H9 (cell line): ENCODE measurements at regions not wholly inside any gene's neighbourhood (a gene's known extent, or its start where the extent isn't known, plus 50 kb on each side); places are given as distances from the start of the nearest gene placed in this dataset.

Source experiments
- DNase-seq: peaks from one replicate; pipeline ENCODE4 v3.0.0-alpha.2; 2017
- H2AFZ ChIP-seq: one replicate; pipeline ENCODE4 v1.6.1; 2013; ENCODE audit warnings: mild to moderate bottlenecking, low read length, control low read depth, moderate library complexity
- H2AK5ac ChIP-seq: 2 replicates; pipeline ENCODE4 v1.6.1; 2013; ENCODE audit warnings: low read length, control low read depth, mixed read lengths; ENCODE audit not compliant: insufficient read length
- H2BK120ac ChIP-seq: one replicate; pipeline ENCODE4 v1.6.1; 2013; ENCODE audit warnings: low read depth, mild to moderate bottlenecking, low read length, control low read depth, inconsistent platforms; ENCODE audit not compliant: poor library complexity, severe bottlenecking
- H2BK12ac ChIP-seq: 2 replicates; pipeline ENCODE4 v1.6.1; 2013; ENCODE audit warnings: low read length, control low read depth, mixed read lengths, low read depth; ENCODE audit not compliant: insufficient read length
- H2BK15ac ChIP-seq: 2 replicates; pipeline ENCODE4 v1.6.1; 2013; ENCODE audit warnings: low read depth, low read length, control low read depth
- H2BK20ac ChIP-seq: one replicate; pipeline ENCODE4 v1.6.1; 2013; ENCODE audit warnings: low read depth, mild to moderate bottlenecking, low read length, control low read depth, inconsistent platforms; ENCODE audit not compliant: poor library complexity, severe bottlenecking
- H2BK5ac ChIP-seq: 2 replicates; pipeline ENCODE4 v1.6.1; 2013; ENCODE audit warnings: low read length, control low read depth, mixed read lengths; ENCODE audit not compliant: insufficient read length
- H3K14ac ChIP-seq: 2 replicates; pipeline ENCODE4 v1.6.1; 2013; ENCODE audit warnings: low read length, control low read depth; ENCODE audit not compliant: insufficient read depth
- H3K18ac ChIP-seq: 2 replicates; pipeline ENCODE4 v1.6.1; 2013; ENCODE audit warnings: low read depth, mild to moderate bottlenecking, mixed read lengths, low read length, control low read depth; ENCODE audit not compliant: insufficient read length
- H3K23ac ChIP-seq: 2 replicates; pipeline ENCODE4 v1.6.1; 2013; ENCODE audit warnings: low read length, control low read depth, mixed read lengths, low read depth; ENCODE audit not compliant: insufficient read length
- H3K23me2 ChIP-seq: 2 replicates; pipeline ENCODE4 v1.6.1; 2013; ENCODE audit warnings: low read depth, mild to moderate bottlenecking, mixed read lengths, low read length, control low read depth; ENCODE audit not compliant: insufficient read length, poor library complexity, severe bottlenecking
- H3K27ac ChIP-seq: 2 replicates; pipeline ENCODE4 v1.5.1; 2013; ENCODE audit warnings: low read length, control low read depth, mixed read lengths, low read depth; ENCODE audit not compliant: insufficient read length
- H3K27me3 ChIP-seq: 2 replicates; pipeline ENCODE4 v1.6.1; 2013; ENCODE audit warnings: low read length, control low read depth, inconsistent platforms; ENCODE audit not compliant: insufficient read depth
- H3K4ac ChIP-seq: 2 replicates; pipeline ENCODE4 v1.6.1; 2013; ENCODE audit warnings: low read depth, mild to moderate bottlenecking, control low read depth, inconsistent platforms, low read length, moderate library complexity
- H3K4me1 ChIP-seq: 2 replicates; pipeline ENCODE4 v1.6.1; 2013; ENCODE audit warnings: low read length, control low read depth, inconsistent platforms; ENCODE audit not compliant: insufficient read depth
- H3K4me2 ChIP-seq: 2 replicates; pipeline ENCODE4 v1.6.1; 2013; ENCODE audit warnings: low read length, control low read depth, mixed read lengths; ENCODE audit not compliant: insufficient read length, insufficient read depth
- H3K56ac ChIP-seq: 2 replicates; pipeline ENCODE4 v1.6.1; 2013; ENCODE audit warnings: low read depth, mild to moderate bottlenecking, mixed read lengths, low read length, control low read depth; ENCODE audit not compliant: insufficient read length
- H3K79me1 ChIP-seq: 2 replicates; pipeline ENCODE4 v1.6.1; 2013; ENCODE audit warnings: low read depth, mild to moderate bottlenecking, moderate library complexity, low read length, control low read depth, inconsistent platforms; ENCODE audit not compliant: insufficient read depth, poor library complexity, severe bottlenecking
- H3K79me2 ChIP-seq: 2 replicates; pipeline ENCODE4 v1.6.1; 2013; ENCODE audit warnings: low read length, control low read depth, inconsistent platforms; ENCODE audit not compliant: insufficient read depth
- H3K9ac ChIP-seq: 2 replicates; pipeline ENCODE4 v1.6.1; 2013; ENCODE audit warnings: low read length, control low read depth, mixed read lengths; ENCODE audit not compliant: insufficient read length; ENCODE audit errors: extremely low read depth
- H3K9me3 ChIP-seq: one replicate; pipeline ENCODE4 v1.6.1; 2013; ENCODE audit warnings: low read depth, low read length, inconsistent platforms; ENCODE audit not compliant: control insufficient read depth
- H3T11ph ChIP-seq: one replicate; pipeline ENCODE4 v1.6.1; 2013; ENCODE audit warnings: mild to moderate bottlenecking, low read length, control low read depth, inconsistent platforms
- H4K20me1 ChIP-seq: one replicate; pipeline ENCODE4 v1.6.1; 2013; ENCODE audit not compliant: control insufficient read depth, insufficient read length, insufficient read depth
- H4K5ac ChIP-seq: 2 replicates; pipeline ENCODE4 v1.6.1; 2013; ENCODE audit warnings: low read depth, mild to moderate bottlenecking, mixed read lengths, low read length, control low read depth; ENCODE audit not compliant: insufficient read length
- H4K8ac ChIP-seq: replicated peaks from 2 replicates; pipeline ENCODE4 v1.6.1; 2013; ENCODE audit warnings: low read length, control low read depth, mixed read lengths, low read depth; ENCODE audit not compliant: insufficient read length
- H4K91ac ChIP-seq: 2 replicates; pipeline ENCODE4 v1.6.1; 2013; ENCODE audit warnings: low read depth, mild to moderate bottlenecking, moderate library complexity, mixed read lengths, low read length, control low read depth; ENCODE audit not compliant: insufficient read length
- H3K27ac Mint-ChIP-seq, 3 experiments: 2 replicates in 2 of 3; 3 replicates in 1 of 3; pipeline ENCODE4 v1.8.0; 2020 to 2021; ENCODE audit warnings: mixed read lengths in 3 of 3, mild to moderate bottlenecking in 1 of 3, moderate library complexity in 1 of 3
- H3K27me3 Mint-ChIP-seq: 2 replicates; pipeline ENCODE4 v1.8.0; 2021; ENCODE audit warnings: low read depth, mild to moderate bottlenecking, moderate library complexity, mixed read lengths
- H3K36me3 Mint-ChIP-seq, 3 experiments: 2 replicates in 2 of 3; 3 replicates in 1 of 3; pipeline ENCODE4 v1.8.0; 2020 to 2021; ENCODE audit warnings: low read depth in 3 of 3, mixed read lengths in 3 of 3; ENCODE audit not compliant: insufficient read depth in 1 of 3
- H3K4me1 Mint-ChIP-seq, 2 experiments: 2 replicates each; pipeline ENCODE4 v1.8.0; 2020; ENCODE audit warnings: mixed read lengths in 2 of 2
- H3K4me3 Mint-ChIP-seq, 2 experiments: 2 replicates in 1 of 2; 3 replicates in 1 of 2; pipeline ENCODE4 v1.8.0; 2020 to 2021; ENCODE audit warnings: mild to moderate bottlenecking in 2 of 2, mixed read lengths in 2 of 2, moderate library complexity in 1 of 2
- H3K9me3 Mint-ChIP-seq, 2 experiments: 2 replicates in 1 of 2; 3 replicates in 1 of 2; pipeline ENCODE4 v1.8.0; 2020; ENCODE audit warnings: mild to moderate bottlenecking in 2 of 2, mixed read lengths in 2 of 2, moderate library complexity in 1 of 2
- CTCF ChIP-seq: fragments of 200-600 bp; sonication (generic); conservative IDR thresholded peaks from 3 replicates; pipeline ENCODE4 v1.8.0; 2021; ENCODE audit warnings: antibody characterized with exemption, mild to moderate bottlenecking
- WGBS: extraction: QIAGEN DNeasy Blood & Tissue Kit; methylation state at CpG from one replicate; pipeline ENCODE4 v1.1.7; 2013; ENCODE audit warnings: missing lambda C conversion rate, low lambda C conversion rate, mixed read lengths; ENCODE audit not compliant: insufficient read length; ENCODE audit errors: extremely low coverage; 5-methylcytosine and 5-hydroxymethylcytosine counted together

DNA sequence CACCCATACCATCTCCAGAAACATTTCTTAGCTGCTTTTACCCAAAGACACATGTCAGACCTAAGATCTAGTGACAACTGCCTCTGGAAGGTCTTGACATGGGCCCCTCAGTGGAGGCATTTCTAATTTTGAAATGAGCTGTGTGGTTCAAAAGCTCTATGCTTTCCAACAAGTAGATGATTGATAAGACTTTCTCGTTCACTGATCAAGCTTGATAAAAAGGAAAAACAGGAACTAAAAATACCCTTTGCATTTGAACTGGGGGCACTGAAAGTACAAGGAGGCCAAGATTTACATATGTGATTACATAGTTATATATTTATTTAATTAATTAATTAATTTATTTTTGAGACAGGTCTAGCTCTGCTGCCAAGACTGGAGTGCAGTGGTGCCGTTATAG, 61.3 kb upstream of the SCOC start:
- TF ChIP-seq CTCF = no peak
- peaks cover 27% of the 10 kb centered on the region in 2 experiments for H3K4me1 Mint-ChIP-seq
- no peaks in the 10 kb centered on the region for H3K79me2 ChIP-seq
- H3K14ac ChIP-seq = no peak overlapping the region
- no peak overlapping the region for H4K91ac ChIP-seq
- H3K9ac ChIP-seq = no peak overlapping the region
- H3K9me3 Mint-ChIP-seq = peaks cover 0 to 2% of the 10 kb centered on the region in 2 experiments; a peak in 2 of 5 replicates
- H3K4me3 Mint-ChIP-seq = no peak overlapping the region
- H3K79me1 ChIP-seq = no peaks in the 10 kb centered on the region
- no peak overlapping the region for H2AK5ac ChIP-seq
- H4K5ac ChIP-seq = no peak overlapping the region
- H2AFZ ChIP-seq = no peak overlapping the region
- H3T11ph ChIP-seq = no peak overlapping the region
- no peak overlapping the region for H3K18ac ChIP-seq
- no peak overlapping the region for H2BK5ac ChIP-seq
- no peak for DNase-seq
- no peak overlapping the region for H2BK20ac ChIP-seq
- H3K23ac ChIP-seq = no peak overlapping the region
- H4K8ac ChIP-seq = no peak overlapping the region
- no peak overlapping the region for H3K27ac ChIP-seq
- H4K20me1 ChIP-seq = no peaks in the 10 kb centered on the region
- H3K27ac Mint-ChIP-seq = no peak overlapping the region
- no peak overlapping the region for H3K56ac ChIP-seq
- H2BK12ac ChIP-seq = no peak overlapping the region
- peaks cover 26% of the 10 kb centered on the region for H3K27me3 ChIP-seq
- no peaks in the 10 kb centered on the region for H3K23me2 ChIP-seq
- no peaks in the 10 kb centered on the region for H3K9me3 ChIP-seq
- no peak overlapping the region for H3K4ac ChIP-seq
- WGBS = no CpG with 5 or more reads among the region's 2 CpGs
- no peak overlapping the region for H3K4me2 ChIP-seq
- H3K4me1 ChIP-seq = 0 out of 2 replicates have a peak, but pooled peaks cover 4% of the 10 kb centered on the region
- no peak overlapping the region for H2BK15ac ChIP-seq
- H2BK120ac ChIP-seq = no peak overlapping the region
- H3K36me3 Mint-ChIP-seq = no peaks in the 10 kb centered on the region
- peaks cover 99% of the 10 kb centered on the region for H3K27me3 Mint-ChIP-seq
